ENCODE measurements at regions not wholly inside any gene's neighbourhood (a gene's known extent, or its start where the extent isn't known, plus 50 kb on each side); places are given as distances from the start of the nearest gene placed in this dataset.

DNA sequence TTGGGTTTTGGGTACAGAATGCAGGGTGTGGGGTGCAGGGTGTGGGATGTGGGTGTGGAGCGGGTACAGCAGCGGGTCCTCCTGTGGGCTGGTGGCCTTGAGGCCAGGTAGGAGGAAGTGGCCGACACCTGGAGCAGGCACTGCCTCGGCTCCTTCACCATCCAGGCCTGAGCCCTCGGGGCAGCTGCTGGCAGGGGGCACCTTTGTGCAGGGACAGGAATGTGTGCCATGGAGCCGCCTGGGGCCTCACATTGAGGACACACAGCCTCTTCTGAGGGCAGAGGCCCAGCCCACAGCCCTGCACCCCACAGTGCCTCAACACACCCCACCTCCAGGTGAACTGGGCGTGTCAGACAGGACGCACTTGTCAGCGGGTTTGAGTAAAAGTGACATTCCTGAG, 984.0 kb downstream of the BRD1 start:
- TF ChIP-seq POLR2A (IDR thresholded peaks at IDR 0.05; ENCODE audit: extremely low read depth, insufficient read length) (no peak), MYC (IDR thresholded peaks at IDR 0.05; ENCODE audit: low read depth, low read length) (no peak)
- TF ChIP-seq, protein P1, sequence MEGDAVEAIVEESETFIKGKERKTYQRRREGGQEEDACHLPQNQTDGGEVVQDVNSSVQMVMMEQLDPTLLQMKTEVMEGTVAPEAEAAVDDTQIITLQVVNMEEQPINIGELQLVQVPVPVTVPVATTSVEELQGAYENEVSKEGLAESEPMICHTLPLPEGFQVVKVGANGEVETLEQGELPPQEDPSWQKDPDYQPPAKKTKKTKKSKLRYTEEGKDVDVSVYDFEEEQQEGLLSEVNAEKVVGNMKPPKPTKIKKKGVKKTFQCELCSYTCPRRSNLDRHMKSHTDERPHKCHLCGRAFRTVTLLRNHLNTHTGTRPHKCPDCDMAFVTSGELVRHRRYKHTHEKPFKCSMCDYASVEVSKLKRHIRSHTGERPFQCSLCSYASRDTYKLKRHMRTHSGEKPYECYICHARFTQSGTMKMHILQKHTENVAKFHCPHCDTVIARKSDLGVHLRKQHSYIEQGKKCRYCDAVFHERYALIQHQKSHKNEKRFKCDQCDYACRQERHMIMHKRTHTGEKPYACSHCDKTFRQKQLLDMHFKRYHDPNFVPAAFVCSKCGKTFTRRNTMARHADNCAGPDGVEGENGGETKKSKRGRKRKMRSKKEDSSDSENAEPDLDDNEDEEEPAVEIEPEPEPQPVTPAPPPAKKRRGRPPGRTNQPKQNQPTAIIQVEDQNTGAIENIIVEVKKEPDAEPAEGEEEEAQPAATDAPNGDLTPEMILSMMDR (IDR thresholded peaks at IDR 0.05; ENCODE audit: low read depth, low read length) = no peak
- TF ChIP-seq, protein P2, sequence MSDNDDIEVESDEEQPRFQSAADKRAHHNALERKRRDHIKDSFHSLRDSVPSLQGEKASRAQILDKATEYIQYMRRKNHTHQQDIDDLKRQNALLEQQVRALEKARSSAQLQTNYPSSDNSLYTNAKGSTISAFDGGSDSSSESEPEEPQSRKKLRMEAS (IDR thresholded peaks at IDR 0.05; ENCODE audit: low read depth, low read length) = no peak

Measured in NB4 (cell line).